GM12874 (cell line): ENCODE measurements at regions not wholly inside any gene's neighbourhood (a gene's known extent, or its start where the extent isn't known, plus 50 kb on each side); places are given as distances from the start of the nearest gene placed in this dataset.

Experiments used
- TF ChIP-seq, protein P1 (sequence below): IDR thresholded peaks from 2 replicates; pipeline ENCODE4 v1.5.1; 2011; ENCODE audit warnings: low read depth, mild to moderate bottlenecking, control low read depth, low read length, moderate library complexity; ENCODE audit not compliant: insufficient read depth

DNA sequence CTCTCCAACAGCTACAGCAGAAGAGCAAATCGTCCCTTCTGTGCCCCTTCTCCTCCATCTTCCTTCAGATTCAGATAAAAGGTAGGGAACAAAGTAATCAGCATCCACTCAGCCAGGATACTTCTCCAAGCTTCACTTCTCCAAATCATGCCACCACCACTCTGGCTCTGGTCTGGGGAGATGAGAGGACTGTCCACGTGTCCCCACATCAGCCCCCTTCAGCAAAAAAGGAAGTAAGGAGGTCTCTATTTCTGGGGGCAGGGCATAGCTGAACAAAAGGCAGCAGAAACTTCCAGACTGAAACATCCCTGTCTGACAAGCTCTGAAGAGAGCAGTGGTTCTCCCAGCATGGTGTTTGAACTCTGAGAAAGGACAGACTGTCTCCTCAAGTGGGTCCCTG, 116.9 kb downstream of the C5orf15 start:
- TF ChIP-seq, protein P1, sequence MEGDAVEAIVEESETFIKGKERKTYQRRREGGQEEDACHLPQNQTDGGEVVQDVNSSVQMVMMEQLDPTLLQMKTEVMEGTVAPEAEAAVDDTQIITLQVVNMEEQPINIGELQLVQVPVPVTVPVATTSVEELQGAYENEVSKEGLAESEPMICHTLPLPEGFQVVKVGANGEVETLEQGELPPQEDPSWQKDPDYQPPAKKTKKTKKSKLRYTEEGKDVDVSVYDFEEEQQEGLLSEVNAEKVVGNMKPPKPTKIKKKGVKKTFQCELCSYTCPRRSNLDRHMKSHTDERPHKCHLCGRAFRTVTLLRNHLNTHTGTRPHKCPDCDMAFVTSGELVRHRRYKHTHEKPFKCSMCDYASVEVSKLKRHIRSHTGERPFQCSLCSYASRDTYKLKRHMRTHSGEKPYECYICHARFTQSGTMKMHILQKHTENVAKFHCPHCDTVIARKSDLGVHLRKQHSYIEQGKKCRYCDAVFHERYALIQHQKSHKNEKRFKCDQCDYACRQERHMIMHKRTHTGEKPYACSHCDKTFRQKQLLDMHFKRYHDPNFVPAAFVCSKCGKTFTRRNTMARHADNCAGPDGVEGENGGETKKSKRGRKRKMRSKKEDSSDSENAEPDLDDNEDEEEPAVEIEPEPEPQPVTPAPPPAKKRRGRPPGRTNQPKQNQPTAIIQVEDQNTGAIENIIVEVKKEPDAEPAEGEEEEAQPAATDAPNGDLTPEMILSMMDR, result no peak

DNA sequence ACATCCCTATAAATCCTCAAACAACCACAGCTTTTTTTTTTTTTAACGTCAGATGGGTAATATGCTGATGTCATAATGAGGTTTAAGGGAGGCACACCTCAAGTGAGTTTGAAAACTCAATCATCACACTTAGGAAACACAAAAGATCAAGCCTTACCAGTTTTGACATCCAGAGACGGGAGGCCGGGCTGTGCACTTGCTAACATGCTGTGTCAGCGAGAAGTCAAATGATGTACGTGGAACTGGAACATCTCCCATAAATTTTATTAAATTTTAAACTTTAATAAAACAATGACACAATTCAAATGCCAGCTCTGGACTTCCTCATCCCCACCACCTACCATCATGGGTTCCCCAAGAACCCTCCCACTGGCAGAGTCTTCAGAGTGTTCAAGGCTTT, 117.6 kb downstream of the C5orf15 start:
- TF ChIP-seq, protein P1, result no peak

DNA sequence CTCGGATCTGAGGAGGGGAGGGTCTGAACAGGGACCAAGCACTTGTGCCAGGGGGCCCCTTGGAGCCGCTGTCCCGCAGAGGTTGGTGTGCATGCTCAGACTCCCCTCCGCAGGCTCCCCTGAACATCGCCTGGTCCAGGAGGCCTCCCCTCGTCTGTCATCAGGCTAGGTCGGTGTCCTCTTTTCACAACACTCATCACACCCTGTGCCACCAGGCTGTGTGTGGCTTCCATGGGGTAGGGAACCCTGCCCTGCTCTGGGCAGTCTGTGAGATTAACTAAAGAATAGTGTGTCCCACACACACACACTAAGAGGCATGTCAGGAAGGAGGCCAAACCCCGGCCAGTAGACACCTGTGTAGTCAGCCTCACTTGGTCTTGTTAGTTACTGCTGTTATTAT, 119.3 kb downstream of the C5orf15 start:
- TF ChIP-seq, protein P1, result no peak

DNA sequence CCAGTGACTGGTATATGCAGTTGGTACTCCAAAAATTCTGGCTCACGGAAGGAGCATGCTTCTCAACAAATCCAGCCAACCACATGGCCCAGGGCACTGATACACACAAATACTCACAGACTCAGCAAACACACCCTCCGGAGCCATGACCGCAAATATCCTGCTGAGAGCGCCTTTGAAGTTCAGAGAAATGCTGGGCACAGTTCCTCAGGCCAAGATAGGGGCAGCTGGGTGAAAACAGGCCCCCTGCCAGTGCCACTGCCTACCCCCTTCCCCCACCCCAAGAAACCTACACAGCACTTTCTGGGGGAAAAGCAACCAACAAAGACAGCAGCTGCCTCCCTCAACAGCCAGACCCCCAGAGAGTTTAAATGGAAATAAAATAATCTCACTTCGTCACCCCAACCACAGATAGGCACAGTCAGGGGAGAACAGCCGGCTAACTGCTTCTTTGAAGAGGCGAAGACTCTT, 120.0 kb downstream of the C5orf15 start:
- TF ChIP-seq, protein P1, result no peak

DNA sequence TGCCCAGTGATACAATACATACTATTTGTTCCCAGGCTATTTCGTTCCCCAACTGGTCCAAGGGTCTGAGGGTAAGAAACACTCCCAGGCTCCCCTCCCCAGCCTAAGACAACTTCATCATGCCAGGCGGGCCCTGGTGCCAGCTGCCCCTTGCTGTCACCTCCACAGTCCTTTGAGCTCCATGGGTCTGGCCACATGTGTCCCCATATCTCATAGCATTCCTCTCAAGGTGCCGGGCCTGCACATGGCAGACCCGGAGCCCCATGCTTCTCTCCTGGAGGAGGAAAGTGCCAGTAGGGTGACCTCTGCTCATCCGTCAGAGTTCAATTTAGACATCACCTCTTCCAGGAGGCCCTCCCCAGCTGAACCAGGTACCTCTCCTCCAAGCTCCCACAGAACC, 120.5 kb downstream of the C5orf15 start:
- TF ChIP-seq, protein P1, result no peak

DNA sequence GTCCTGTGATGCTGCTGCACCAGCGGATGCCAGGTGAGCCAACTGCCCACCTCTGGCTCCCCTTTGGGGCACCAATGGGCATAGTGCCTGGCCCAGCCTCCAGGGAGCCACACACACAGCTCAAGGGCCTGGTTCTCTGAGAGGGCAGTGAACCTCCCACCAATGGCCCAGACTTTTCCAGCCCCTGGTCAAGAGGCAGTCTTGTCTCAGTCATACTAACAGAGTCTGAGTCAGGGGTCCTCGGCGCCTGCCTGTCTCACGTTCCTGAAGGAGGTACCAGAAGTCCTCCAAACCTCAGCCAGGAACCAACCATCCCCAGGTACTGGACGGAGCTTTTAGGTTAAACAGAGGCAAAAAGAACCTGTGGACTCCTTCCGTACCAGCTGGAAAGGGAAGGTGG, 121.1 kb downstream of the C5orf15 start:
- TF ChIP-seq, protein P1, result no peak

DNA sequence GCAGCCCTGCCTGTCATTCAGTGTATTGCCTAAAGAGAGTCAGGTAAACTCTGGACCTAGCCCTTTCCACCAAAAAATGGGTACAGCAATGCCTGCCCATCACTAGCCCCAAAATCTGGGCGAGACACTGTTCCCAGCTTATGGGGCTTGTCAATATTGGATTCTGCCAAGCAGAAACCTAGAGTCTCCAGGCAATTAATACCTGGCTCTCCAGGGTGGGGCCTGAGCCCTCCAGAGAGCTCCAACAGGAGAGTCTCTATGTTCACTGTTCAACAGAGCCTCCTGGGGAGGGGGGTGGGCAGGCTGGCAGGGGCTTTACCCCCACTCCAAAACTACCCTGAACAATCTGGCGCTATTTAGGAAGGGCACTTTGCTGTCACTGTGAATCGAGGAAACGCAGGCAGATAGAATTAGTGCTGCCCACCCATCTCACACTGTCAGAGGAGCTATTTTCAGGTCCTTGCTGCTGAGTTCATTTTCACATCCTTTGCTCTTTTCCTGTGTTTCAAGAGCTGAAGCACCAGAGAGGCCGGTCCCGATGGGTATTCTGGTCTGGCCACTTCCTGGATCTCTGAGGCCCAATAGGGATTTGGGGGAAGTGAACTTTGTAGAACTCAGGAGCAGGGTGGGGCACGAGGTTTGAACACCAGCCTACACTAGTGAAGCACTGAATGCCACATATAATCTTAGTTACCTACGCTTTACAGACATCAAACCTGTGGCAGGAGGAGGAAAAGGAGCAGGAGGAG, 121.8 kb downstream of the C5orf15 start:
- TF ChIP-seq, protein P1, result no peak
